Neural progenitor cell (in vitro differentiated cells): ENCODE measurements at regions not wholly inside any gene's neighbourhood (a gene's known extent, or its start where the extent isn't known, plus 50 kb on each side); places are given as distances from the start of the nearest gene placed in this dataset.

Experiments used
- CTCF ChIP-seq: fragments of 200-600 bp; sonication (generic); IDR thresholded peaks from 2 replicates; pipeline ENCODE4 v1.5.1; 2017; ENCODE audit warnings: antibody characterized with exemption, mild to moderate bottlenecking
- EZH2 ChIP-seq: fragments of 200-600 bp; sonication (generic); IDR thresholded peaks from 2 replicates; pipeline ENCODE4 v1.6.1; 2017; ENCODE audit warnings: antibody characterized with exemption, mild to moderate bottlenecking, moderate library complexity

- TF ChIP-seq CTCF (no peak), EZH2 (no peak)
Observed at GRCh38 chr7:142349670-142350405, 92.0 kb upstream of the PRSS58 start.
